Astrocyte (in vitro differentiated cells and primary cell): ENCODE measurements at regions not wholly inside any gene's neighbourhood (a gene's known extent, or its start where the extent isn't known, plus 50 kb on each side); places are given as distances from the start of the nearest gene placed in this dataset.

Experiments used
- DNase-seq: peaks from one replicate; pipeline ENCODE4 v3.0.0-alpha.2; 2010; ENCODE audit warnings: low read depth
- FAIRE-seq: peaks from 2 replicates; lab custom pipeline; 2011; peaks lifted over from hg19 to GRCh38; lab: Jason Lieb, UNC
- H2AFZ ChIP-seq: 2 replicates; pipeline ENCODE4 v1.6.0; 2012; ENCODE audit warnings: low read depth, low read length, inconsistent platforms
- H3K27ac ChIP-seq: 2 replicates; pipeline ENCODE4 v1.5.1; 2011; ENCODE audit warnings: low read depth, low read length, inconsistent platforms
- H3K27me3 ChIP-seq: 2 replicates; pipeline ENCODE4 v1.6.0; 2011; ENCODE audit warnings: low read length, inconsistent platforms; ENCODE audit not compliant: insufficient read depth
- H3K36me3 ChIP-seq: 2 replicates; pipeline ENCODE4 v1.5.1; 2011; ENCODE audit warnings: low read length, inconsistent platforms; ENCODE audit not compliant: insufficient read depth
- H3K4me1 ChIP-seq: 2 replicates; pipeline ENCODE4 v1.5.1; 2011; ENCODE audit warnings: low read length, inconsistent platforms; ENCODE audit not compliant: insufficient read depth
- H3K4me2 ChIP-seq: 2 replicates; pipeline ENCODE4 v1.6.0; 2012; ENCODE audit warnings: low read length, inconsistent platforms
- H3K4me3 ChIP-seq: 2 replicates; pipeline ENCODE4 v1.5.1; 2011; ENCODE audit warnings: low read depth, mild to moderate bottlenecking, low read length, inconsistent platforms; ENCODE audit not compliant: insufficient read depth
- H3K79me2 ChIP-seq: 2 replicates; pipeline ENCODE4 v1.6.0; 2012; ENCODE audit warnings: mild to moderate bottlenecking, low read length, inconsistent platforms; ENCODE audit not compliant: insufficient read depth
- H3K9ac ChIP-seq: 2 replicates; pipeline ENCODE4 v1.6.0; 2012; ENCODE audit warnings: mild to moderate bottlenecking, low read length, inconsistent platforms
- H3K9me3 ChIP-seq: 2 replicates; pipeline ENCODE4 v1.5.1; 2012; ENCODE audit warnings: low read depth, mild to moderate bottlenecking, low read length, inconsistent platforms; ENCODE audit not compliant: insufficient read depth
- H4K20me1 ChIP-seq: 2 replicates; pipeline ENCODE4 v1.6.0; 2012; ENCODE audit warnings: low read length, inconsistent platforms; ENCODE audit not compliant: insufficient read depth
- H3K27ac Mint-ChIP-seq: one replicate; pipeline ENCODE4 v1.8.0; 2021; ENCODE audit warnings: mild to moderate bottlenecking, mixed read lengths; ENCODE audit not compliant: unreplicated experiment
- H3K27me3 Mint-ChIP-seq: one replicate; pipeline ENCODE4 v1.8.0; 2021; ENCODE audit warnings: low read depth, mixed read lengths; ENCODE audit not compliant: unreplicated experiment
- H3K36me3 Mint-ChIP-seq: one replicate; pipeline ENCODE4 v1.8.0; 2021; ENCODE audit warnings: low read depth, mixed read lengths; ENCODE audit not compliant: unreplicated experiment
- H3K4me1 Mint-ChIP-seq: one replicate; pipeline ENCODE4 v1.8.0; 2021; ENCODE audit warnings: low read depth, mixed read lengths; ENCODE audit not compliant: unreplicated experiment
- H3K4me3 Mint-ChIP-seq: one replicate; pipeline ENCODE4 v1.8.0; 2021; ENCODE audit warnings: mild to moderate bottlenecking, moderate library complexity, mixed read lengths; ENCODE audit not compliant: unreplicated experiment
- H3K9me3 Mint-ChIP-seq: one replicate; pipeline ENCODE4 v1.8.0; 2021; ENCODE audit warnings: mild to moderate bottlenecking, mixed read lengths; ENCODE audit not compliant: unreplicated experiment
- CTCF ChIP-seq: IDR thresholded peaks from 2 replicates; pipeline ENCODE4 v1.5.1; 2011; ENCODE audit warnings: low read depth, mild to moderate bottlenecking, inconsistent platforms, low read length, moderate library complexity; ENCODE audit not compliant: insufficient read depth
- EZH2 ChIP-seq: IDR thresholded peaks from 2 replicates; pipeline ENCODE4 v1.6.1; 2012; ENCODE audit warnings: mild to moderate bottlenecking, low read length, inconsistent platforms; ENCODE audit not compliant: insufficient read depth

- FAIRE-seq = no peak
- H3K4me3 Mint-ChIP-seq = no peak overlapping the region
- no peak overlapping the region for H3K9ac ChIP-seq
- peaks cover 15% of the 10 kb centered on the region for H3K27me3 Mint-ChIP-seq
- no peaks in the 10 kb centered on the region for H3K9me3 ChIP-seq
- no peaks in the 10 kb centered on the region for H3K79me2 ChIP-seq
- no peak for DNase-seq
- no peak overlapping the region for H3K27ac ChIP-seq
- no peak overlapping the region for H3K27ac Mint-ChIP-seq
- TF ChIP-seq EZH2 (no peak), CTCF (no peak)
- H3K36me3 Mint-ChIP-seq = no peaks in the 10 kb centered on the region
- H3K4me2 ChIP-seq = no peak overlapping the region
- no peak overlapping the region for H2AFZ ChIP-seq
- H3K36me3 ChIP-seq = no peaks in the 10 kb centered on the region
- H3K27me3 ChIP-seq = peaks cover 2% of the 10 kb centered on the region
- no peak overlapping the region for H3K4me3 ChIP-seq
- H4K20me1 ChIP-seq = no peaks in the 10 kb centered on the region
- H3K9me3 Mint-ChIP-seq = peaks cover 5% of the 10 kb centered on the region
- peaks cover 4% of the 10 kb centered on the region for H3K4me1 Mint-ChIP-seq
- no peaks in the 10 kb centered on the region for H3K4me1 ChIP-seq
Measured at GRCh38 chr5:77924081-77924480, 147.9 kb upstream of the TBCA start.

GRCh38 chr5:77923666-77924065 is 147.5 kb upstream of the TBCA start:
- H3K36me3 ChIP-seq = no peaks in the 10 kb centered on the region
- TF ChIP-seq CTCF = no peak
- no peak for TF ChIP-seq EZH2
- Mint-ChIP-seq H3K36me3 (no peaks in the 10 kb centered on the region), H3K27me3 (peaks cover 15% of the 10 kb centered on the region), H3K27ac (no peak overlapping the region), H3K4me3 (no peak overlapping the region), H3K4me1 (peaks cover 4% of the 10 kb centered on the region), H3K9me3 (peaks cover 5% of the 10 kb centered on the region)
- H3K27ac ChIP-seq = no peak overlapping the region
- no peak for FAIRE-seq
- no peaks in the 10 kb centered on the region for H4K20me1 ChIP-seq
- no peak overlapping the region for H2AFZ ChIP-seq
- H3K4me2 ChIP-seq = no peak overlapping the region
- no peak overlapping the region for H3K4me3 ChIP-seq
- DNase-seq = no peak
- no peaks in the 10 kb centered on the region for H3K4me1 ChIP-seq
- H3K9me3 ChIP-seq = no peaks in the 10 kb centered on the region
- peaks cover 2% of the 10 kb centered on the region for H3K27me3 ChIP-seq
- H3K9ac ChIP-seq = no peak overlapping the region
- H3K79me2 ChIP-seq = no peaks in the 10 kb centered on the region

- H3K9ac ChIP-seq = no peak overlapping the region
- peaks cover 2% of the 10 kb centered on the region for H3K9me3 Mint-ChIP-seq
- no peak overlapping the region for H3K27ac ChIP-seq
- peaks cover 4% of the 10 kb centered on the region for H3K4me1 Mint-ChIP-seq
- no peaks in the 10 kb centered on the region for H4K20me1 ChIP-seq
- H3K4me3 ChIP-seq = no peak overlapping the region
- DNase-seq = no peak
- no peak overlapping the region for H2AFZ ChIP-seq
- H3K9me3 ChIP-seq = no peaks in the 10 kb centered on the region
- no peak for TF ChIP-seq CTCF
- TF ChIP-seq EZH2 = no peak
- peaks cover 2% of the 10 kb centered on the region for H3K27me3 ChIP-seq
- H3K4me2 ChIP-seq = no peak overlapping the region
- no peaks in the 10 kb centered on the region for H3K79me2 ChIP-seq
- H3K27me3 Mint-ChIP-seq = peaks cover 6% of the 10 kb centered on the region
- FAIRE-seq = no peak
- no peaks in the 10 kb centered on the region for H3K36me3 Mint-ChIP-seq
- H3K4me1 ChIP-seq = no peaks in the 10 kb centered on the region
- no peak overlapping the region for H3K4me3 Mint-ChIP-seq
- H3K36me3 ChIP-seq = no peaks in the 10 kb centered on the region
- H3K27ac Mint-ChIP-seq = no peak overlapping the region
Measured at GRCh38 chr5:77921094-77921768, 145.1 kb upstream of the TBCA start.
